ENCODE measurements at regions not wholly inside any gene's neighbourhood (a gene's known extent, or its start where the extent isn't known, plus 50 kb on each side); places are given as distances from the start of the nearest gene placed in this dataset.

DNA sequence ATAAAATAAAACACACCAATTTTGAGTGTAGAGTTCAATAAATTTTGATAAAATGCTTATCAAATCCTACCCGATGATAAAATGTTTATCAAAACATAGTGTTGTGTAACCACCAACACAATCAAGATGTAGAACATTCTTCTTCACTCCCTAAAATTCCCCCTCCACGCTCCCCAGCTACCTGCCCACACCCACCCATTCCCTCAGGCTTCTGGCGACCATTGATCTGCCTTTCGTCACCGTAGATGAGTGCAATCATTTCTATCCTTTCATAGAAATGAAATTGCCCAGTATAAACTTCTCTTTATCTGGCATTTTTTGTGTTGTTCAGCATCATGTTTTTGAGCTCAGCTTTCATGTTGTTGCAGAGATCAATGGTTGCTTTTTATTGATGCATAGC lies 90.7 kb upstream of the TBX3 start:
- no peak for DNase-seq (ENCODE audit: low spot score)

More for the DNA sequence above, 90.7 kb upstream of the TBX3 start:
- Histone ChIP-seq H3K4me1 (ENCODE audit: control insufficient read depth in 4 of 4, insufficient read depth in 4 of 4, low read length in 3 of 4) (peaks cover 0 to 3% (median under 1%) of the 10 kb centered on the region in 4 donors), H3K9ac (ENCODE audit: low read depth in 1 of 2, low read length in 2 of 2) (no peak overlapping the region), H3K36me3 (ENCODE audit: control insufficient read depth in 4 of 4, insufficient read depth in 3 of 4, low read depth in 1 of 4, low read length in 3 of 4) (no peaks in the 10 kb centered on the region), H3K27ac (ENCODE audit: low read depth in 1 of 2, low read length in 2 of 2) (no peak overlapping the region), H3K9me3 (ENCODE audit: control insufficient read depth in 4 of 4, low read length in 3 of 4) (no peaks in the 10 kb centered on the region), H3K27me3 (ENCODE audit: control insufficient read depth in 4 of 4, insufficient read depth in 4 of 4, low read length in 3 of 4) (no peaks in the 10 kb centered on the region), H3K4me3 (ENCODE audit: low read depth in 1 of 3, low read length in 3 of 3) (no peak overlapping the region)
- 93% methylated on average over 5 of the region's 5 CpGs for WGBS
- TF ChIP-seq HNF4A (conservative IDR thresholded peaks at IDR 0.05) (no peak), YY1 (IDR thresholded peaks at IDR 0.05) (no peak), FOXA2 (IDR thresholded peaks at IDR 0.05) (no peak), RAD21 (IDR thresholded peaks at IDR 0.05) (no peak), EGR1 (IDR thresholded peaks at IDR 0.05; ENCODE audit: low read depth in 2 of 2) (no peak), GABPA (IDR thresholded peaks at IDR 0.05 in 1 of 2, conservative IDR thresholded peaks at IDR 0.05 in 1 of 2) (no peak), NR2F2 (IDR thresholded peaks at IDR 0.05) (no peak), ATF3 (IDR thresholded peaks at IDR 0.05) (no peak), SP1 (IDR thresholded peaks at IDR 0.05) (no peak), TAF1 (conservative IDR thresholded peaks at IDR 0.05) (no peak), CTCF (IDR thresholded peaks at IDR 0.05; ENCODE audit: low read depth, low read length, missing input control) (no peak), HNF4G (IDR thresholded peaks at IDR 0.05) (no peak), JUND (IDR thresholded peaks at IDR 0.05) (no peak), RXRA (IDR thresholded peaks at IDR 0.05) (no peak)
- TF ChIP-seq, protein P1, sequence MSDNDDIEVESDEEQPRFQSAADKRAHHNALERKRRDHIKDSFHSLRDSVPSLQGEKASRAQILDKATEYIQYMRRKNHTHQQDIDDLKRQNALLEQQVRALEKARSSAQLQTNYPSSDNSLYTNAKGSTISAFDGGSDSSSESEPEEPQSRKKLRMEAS (IDR thresholded peaks at IDR 0.05) = no peak
- TF ChIP-seq, protein P2, sequence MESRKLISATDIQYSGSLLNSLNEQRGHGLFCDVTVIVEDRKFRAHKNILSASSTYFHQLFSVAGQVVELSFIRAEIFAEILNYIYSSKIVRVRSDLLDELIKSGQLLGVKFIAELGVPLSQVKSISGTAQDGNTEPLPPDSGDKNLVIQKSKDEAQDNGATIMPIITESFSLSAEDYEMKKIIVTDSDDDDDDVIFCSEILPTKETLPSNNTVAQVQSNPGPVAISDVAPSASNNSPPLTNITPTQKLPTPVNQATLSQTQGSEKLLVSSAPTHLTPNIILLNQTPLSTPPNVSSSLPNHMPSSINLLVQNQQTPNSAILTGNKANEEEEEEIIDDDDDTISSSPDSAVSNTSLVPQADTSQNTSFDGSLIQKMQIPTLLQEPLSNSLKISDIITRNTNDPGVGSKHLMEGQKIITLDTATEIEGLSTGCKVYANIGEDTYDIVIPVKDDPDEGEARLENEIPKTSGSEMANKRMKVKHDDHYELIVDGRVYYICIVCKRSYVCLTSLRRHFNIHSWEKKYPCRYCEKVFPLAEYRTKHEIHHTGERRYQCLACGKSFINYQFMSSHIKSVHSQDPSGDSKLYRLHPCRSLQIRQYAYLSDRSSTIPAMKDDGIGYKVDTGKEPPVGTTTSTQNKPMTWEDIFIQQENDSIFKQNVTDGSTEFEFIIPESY (IDR thresholded peaks at IDR 0.05) = no peak
- TF ChIP-seq, protein P3, sequence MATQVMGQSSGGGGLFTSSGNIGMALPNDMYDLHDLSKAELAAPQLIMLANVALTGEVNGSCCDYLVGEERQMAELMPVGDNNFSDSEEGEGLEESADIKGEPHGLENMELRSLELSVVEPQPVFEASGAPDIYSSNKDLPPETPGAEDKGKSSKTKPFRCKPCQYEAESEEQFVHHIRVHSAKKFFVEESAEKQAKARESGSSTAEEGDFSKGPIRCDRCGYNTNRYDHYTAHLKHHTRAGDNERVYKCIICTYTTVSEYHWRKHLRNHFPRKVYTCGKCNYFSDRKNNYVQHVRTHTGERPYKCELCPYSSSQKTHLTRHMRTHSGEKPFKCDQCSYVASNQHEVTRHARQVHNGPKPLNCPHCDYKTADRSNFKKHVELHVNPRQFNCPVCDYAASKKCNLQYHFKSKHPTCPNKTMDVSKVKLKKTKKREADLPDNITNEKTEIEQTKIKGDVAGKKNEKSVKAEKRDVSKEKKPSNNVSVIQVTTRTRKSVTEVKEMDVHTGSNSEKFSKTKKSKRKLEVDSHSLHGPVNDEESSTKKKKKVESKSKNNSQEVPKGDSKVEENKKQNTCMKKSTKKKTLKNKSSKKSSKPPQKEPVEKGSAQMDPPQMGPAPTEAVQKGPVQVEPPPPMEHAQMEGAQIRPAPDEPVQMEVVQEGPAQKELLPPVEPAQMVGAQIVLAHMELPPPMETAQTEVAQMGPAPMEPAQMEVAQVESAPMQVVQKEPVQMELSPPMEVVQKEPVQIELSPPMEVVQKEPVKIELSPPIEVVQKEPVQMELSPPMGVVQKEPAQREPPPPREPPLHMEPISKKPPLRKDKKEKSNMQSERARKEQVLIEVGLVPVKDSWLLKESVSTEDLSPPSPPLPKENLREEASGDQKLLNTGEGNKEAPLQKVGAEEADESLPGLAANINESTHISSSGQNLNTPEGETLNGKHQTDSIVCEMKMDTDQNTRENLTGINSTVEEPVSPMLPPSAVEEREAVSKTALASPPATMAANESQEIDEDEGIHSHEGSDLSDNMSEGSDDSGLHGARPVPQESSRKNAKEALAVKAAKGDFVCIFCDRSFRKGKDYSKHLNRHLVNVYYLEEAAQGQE (IDR thresholded peaks at IDR 0.05) = no peak

Data from liver (tissue), 8 donors.